Amniotic epithelial cell (primary cell): ENCODE measurements at regions not wholly inside any gene's neighbourhood (a gene's known extent, or its start where the extent isn't known, plus 50 kb on each side); places are given as distances from the start of the nearest gene placed in this dataset.

Experiments used
- DNase-seq: peaks from one replicate; pipeline ENCODE4 v3.0.0-alpha.2; 2010; ENCODE audit warnings: low read depth

- no peak for DNase-seq
Measured at GRCh38 chr9:73095425-73095824, 56.2 kb upstream of the ANXA1 start.

GRCh38 chr9:73093740-73094379, 57.8 kb upstream of the ANXA1 start:
- no peak for DNase-seq

GRCh38 chr9:73093016-73093739, 58.5 kb upstream of the ANXA1 start:
- no peak for DNase-seq

GRCh38 chr9:73091909-73092308, 59.8 kb upstream of the ANXA1 start:
- no peak for DNase-seq

- no peak for DNase-seq
Measured at GRCh38 chr9:73090214-73090613, 61.5 kb upstream of the ANXA1 start.

- DNase-seq: no peak
Measured at GRCh38 chr9:73089304-73089985, 62.2 kb upstream of the ANXA1 start.

GRCh38 chr9:73087876-73088275, 63.8 kb upstream of the ANXA1 start:
- DNase-seq: peak; percentile 29

- DNase-seq: no peak
Measured at GRCh38 chr9:73083519-73083918, 68.1 kb upstream of the ANXA1 start.

- peak; percentile 55 for DNase-seq
Measured at GRCh38 chr9:73081979-73082657, 69.5 kb upstream of the ANXA1 start.

GRCh38 chr9:73080110-73080694, 71.5 kb upstream of the ANXA1 start:
- DNase-seq: no peak

- DNase-seq: no peak
Measured at GRCh38 chr9:73079326-73079725, 72.3 kb upstream of the ANXA1 start.

- no peak for DNase-seq
Measured at GRCh38 chr9:73077625-73078030, 74.0 kb upstream of the ANXA1 start.

GRCh38 chr9:73076970-73077369, 74.7 kb upstream of the ANXA1 start:
- DNase-seq: no peak

- DNase-seq: peak; percentile 58
Measured at GRCh38 chr9:73074176-73074708, 77.4 kb upstream of the ANXA1 start.

- peak; percentile 19 for DNase-seq
Measured at GRCh38 chr9:73073337-73074175, 78.1 kb upstream of the ANXA1 start.

GRCh38 chr9:73067074-73067473, 84.6 kb upstream of the ANXA1 start:
- DNase-seq: no peak

- no peak for DNase-seq
Measured at GRCh38 chr9:73065439-73065838, 86.2 kb upstream of the ANXA1 start.

GRCh38 chr9:73064315-73064714, 87.3 kb upstream of the ANXA1 start:
- DNase-seq: no peak

- no peak for DNase-seq
Measured at GRCh38 chr9:73061146-73061545, 90.5 kb upstream of the ANXA1 start.

- DNase-seq: no peak
Measured at GRCh38 chr9:73059247-73059646, 92.4 kb upstream of the ANXA1 start.

- DNase-seq: no peak
Measured at GRCh38 chr9:73056245-73056644, 95.4 kb upstream of the ANXA1 start.
